ENCODE measurements at regions not wholly inside any gene's neighbourhood (a gene's known extent, or its start where the extent isn't known, plus 50 kb on each side); places are given as distances from the start of the nearest gene placed in this dataset.

DNA sequence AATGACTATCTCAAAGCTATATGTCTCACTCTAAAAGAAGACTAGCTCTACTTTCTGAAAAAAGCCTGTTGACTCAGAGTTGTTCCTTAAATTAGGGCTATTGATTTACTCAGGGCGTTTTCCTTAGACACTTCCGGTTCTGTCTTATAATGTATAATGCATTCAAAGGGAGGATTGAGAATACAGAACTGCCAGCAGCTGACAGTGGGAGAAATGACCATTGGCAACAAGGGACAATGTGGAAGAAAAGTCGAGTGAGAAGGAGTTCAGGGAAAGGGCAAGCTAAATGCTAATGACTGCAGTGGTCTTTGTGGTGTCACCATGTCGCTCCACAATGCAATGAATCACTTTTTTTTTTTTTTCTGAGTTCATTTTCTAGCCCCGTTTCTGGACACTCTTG is 65.7 kb upstream of the ANKH start:
- Histone ChIP-seq H3K27ac (ENCODE audit: low read depth, low read length) (no peak overlapping the region), H3K9me2 (replicated peaks; ENCODE audit: control insufficient read depth, low read length) (no peaks in the 10 kb centered on the region), H3K4me2 (ENCODE audit: low read length) (no peak overlapping the region), H3K36me3 (ENCODE audit: control insufficient read depth, low read length) (no peaks in the 10 kb centered on the region), H3K4me3 (ENCODE audit: low read length) (no peak overlapping the region), H3K4me1 (ENCODE audit: control insufficient read depth, low read length) (peaks cover 8% of the 10 kb centered on the region), H3K27me3 (ENCODE audit: control insufficient read depth, low read length) (no peaks in the 10 kb centered on the region), H3K79me2 (ENCODE audit: control insufficient read depth, low read length) (no peaks in the 10 kb centered on the region), H3F3A (ENCODE audit: control insufficient read depth, insufficient read depth) (no peaks in the 10 kb centered on the region), H4K20me1 (ENCODE audit: control insufficient read depth, insufficient read depth, low read depth, low read length) (no peaks in the 10 kb centered on the region), H3K9me3 (ENCODE audit: control insufficient read depth, insufficient read depth, low read length) (no peaks in the 10 kb centered on the region)
- no peak for TF ChIP-seq EZH2phosphoT487 (IDR thresholded peaks at IDR 0.05; ENCODE audit: borderline replicate concordance, low read length)
- TF ChIP-seq, protein P1, sequence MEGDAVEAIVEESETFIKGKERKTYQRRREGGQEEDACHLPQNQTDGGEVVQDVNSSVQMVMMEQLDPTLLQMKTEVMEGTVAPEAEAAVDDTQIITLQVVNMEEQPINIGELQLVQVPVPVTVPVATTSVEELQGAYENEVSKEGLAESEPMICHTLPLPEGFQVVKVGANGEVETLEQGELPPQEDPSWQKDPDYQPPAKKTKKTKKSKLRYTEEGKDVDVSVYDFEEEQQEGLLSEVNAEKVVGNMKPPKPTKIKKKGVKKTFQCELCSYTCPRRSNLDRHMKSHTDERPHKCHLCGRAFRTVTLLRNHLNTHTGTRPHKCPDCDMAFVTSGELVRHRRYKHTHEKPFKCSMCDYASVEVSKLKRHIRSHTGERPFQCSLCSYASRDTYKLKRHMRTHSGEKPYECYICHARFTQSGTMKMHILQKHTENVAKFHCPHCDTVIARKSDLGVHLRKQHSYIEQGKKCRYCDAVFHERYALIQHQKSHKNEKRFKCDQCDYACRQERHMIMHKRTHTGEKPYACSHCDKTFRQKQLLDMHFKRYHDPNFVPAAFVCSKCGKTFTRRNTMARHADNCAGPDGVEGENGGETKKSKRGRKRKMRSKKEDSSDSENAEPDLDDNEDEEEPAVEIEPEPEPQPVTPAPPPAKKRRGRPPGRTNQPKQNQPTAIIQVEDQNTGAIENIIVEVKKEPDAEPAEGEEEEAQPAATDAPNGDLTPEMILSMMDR (IDR thresholded peaks at IDR 0.05; ENCODE audit: low read depth, low read length, poor library complexity, severe bottlenecking), result no peak

GRCh38 chr5:14936588-14936987 is 65.0 kb upstream of the ANKH start:
- Histone ChIP-seq H3K4me3 (ENCODE audit: low read length) (no peak overlapping the region), H3K27me3 (ENCODE audit: control insufficient read depth, low read length) (no peaks in the 10 kb centered on the region), H3K4me1 (ENCODE audit: control insufficient read depth, low read length) (peaks cover 8% of the 10 kb centered on the region), H4K20me1 (ENCODE audit: control insufficient read depth, insufficient read depth, low read depth, low read length) (no peaks in the 10 kb centered on the region), H3K27ac (ENCODE audit: low read depth, low read length) (no peak overlapping the region), H3K9me3 (ENCODE audit: control insufficient read depth, insufficient read depth, low read length) (no peaks in the 10 kb centered on the region), H3K36me3 (ENCODE audit: control insufficient read depth, low read length) (no peaks in the 10 kb centered on the region), H3K79me2 (ENCODE audit: control insufficient read depth, low read length) (no peaks in the 10 kb centered on the region), H3K4me2 (ENCODE audit: low read length) (no peak overlapping the region), H3F3A (ENCODE audit: control insufficient read depth, insufficient read depth) (no peaks in the 10 kb centered on the region), H3K9me2 (replicated peaks; ENCODE audit: control insufficient read depth, low read length) (no peaks in the 10 kb centered on the region)
- TF ChIP-seq EZH2phosphoT487 (IDR thresholded peaks at IDR 0.05; ENCODE audit: borderline replicate concordance, low read length), result no peak
- TF ChIP-seq, protein P1 (IDR thresholded peaks at IDR 0.05; ENCODE audit: low read depth, low read length, poor library complexity, severe bottlenecking), result no peak

- Histone ChIP-seq H3K79me2 (ENCODE audit: control insufficient read depth, low read length) (no peaks in the 10 kb centered on the region), H4K20me1 (ENCODE audit: control insufficient read depth, insufficient read depth, low read depth, low read length) (no peaks in the 10 kb centered on the region), H3K27me3 (ENCODE audit: control insufficient read depth, low read length) (no peaks in the 10 kb centered on the region), H3F3A (ENCODE audit: control insufficient read depth, insufficient read depth) (no peaks in the 10 kb centered on the region), H3K27ac (ENCODE audit: low read depth, low read length) (no peak overlapping the region), H3K9me3 (ENCODE audit: control insufficient read depth, insufficient read depth, low read length) (no peaks in the 10 kb centered on the region), H3K4me1 (ENCODE audit: control insufficient read depth, low read length) (peaks cover 8% of the 10 kb centered on the region), H3K9me2 (replicated peaks; ENCODE audit: control insufficient read depth, low read length) (no peaks in the 10 kb centered on the region), H3K36me3 (ENCODE audit: control insufficient read depth, low read length) (no peaks in the 10 kb centered on the region), H3K4me3 (ENCODE audit: low read length) (no peak overlapping the region), H3K4me2 (ENCODE audit: low read length) (no peak overlapping the region)
- TF ChIP-seq, protein P1 (IDR thresholded peaks at IDR 0.05; ENCODE audit: low read depth, low read length, poor library complexity, severe bottlenecking), result no peak
- no peak for TF ChIP-seq EZH2phosphoT487 (IDR thresholded peaks at IDR 0.05; ENCODE audit: borderline replicate concordance, low read length)
Observed at GRCh38 chr5:14935341-14935740, 63.8 kb upstream of the ANKH start.

All from DOHH2 (cell line).